Cerebellar cortex (tissue), 1 donor: ENCODE measurements at regions not wholly inside any gene's neighbourhood (a gene's known extent, or its start where the extent isn't known, plus 50 kb on each side); places are given as distances from the start of the nearest gene placed in this dataset.
A peak's percentile ranks its signal among the peaks of the same experiment; 100 is the strongest.

Source experiments
- DNase-seq: peaks from one replicate; pipeline ENCODE4 v3.0.0-alpha.2; 2015; ENCODE audit warnings: low spot score

DNA sequence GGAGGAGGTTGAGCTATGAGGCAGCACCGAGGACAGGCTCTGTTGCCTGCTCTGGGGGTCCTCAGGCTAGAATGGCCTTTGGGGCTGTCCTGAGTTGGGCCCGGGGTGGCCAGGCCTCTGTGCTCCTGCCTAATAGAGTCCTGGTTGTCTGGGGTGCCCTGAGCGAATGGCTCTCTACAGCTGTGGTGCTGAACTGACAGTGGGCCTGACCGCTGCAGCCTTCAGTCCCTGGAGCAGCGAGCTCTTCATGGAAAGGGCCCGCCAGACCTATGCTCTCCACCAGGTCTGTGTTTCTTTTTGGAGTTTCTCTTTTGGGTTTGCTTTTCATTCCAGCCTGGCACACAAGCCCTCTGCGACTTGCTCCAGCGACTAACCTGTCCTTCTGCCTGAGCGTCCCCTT, 679.0 kb upstream of the RAB6C start:
- DNase-seq, result no peak

DNA sequence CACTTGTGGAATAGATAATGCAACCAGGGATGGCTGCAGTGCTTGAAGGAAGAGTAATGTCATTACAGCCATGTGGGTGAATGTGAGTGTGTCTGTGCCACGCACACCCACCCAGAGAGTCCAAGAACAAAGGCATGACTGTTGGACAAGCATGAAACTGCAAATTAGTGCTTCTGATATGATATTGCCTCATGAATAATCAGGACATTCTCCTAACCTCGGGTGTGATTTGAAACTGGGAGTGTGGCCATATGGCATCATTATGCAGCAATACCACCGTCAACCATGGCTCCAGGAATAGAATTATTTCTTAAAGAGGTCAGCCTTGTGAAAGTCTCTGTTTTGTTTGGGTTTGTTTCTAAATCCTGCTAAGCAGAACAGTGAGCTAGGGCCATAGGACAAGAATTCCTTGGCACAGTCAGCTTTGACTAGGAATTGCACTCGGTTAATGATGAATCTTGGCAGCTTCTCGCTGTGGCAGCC, 678.0 kb upstream of the RAB6C start:
- peak; percentile 37 for DNase-seq

DNA sequence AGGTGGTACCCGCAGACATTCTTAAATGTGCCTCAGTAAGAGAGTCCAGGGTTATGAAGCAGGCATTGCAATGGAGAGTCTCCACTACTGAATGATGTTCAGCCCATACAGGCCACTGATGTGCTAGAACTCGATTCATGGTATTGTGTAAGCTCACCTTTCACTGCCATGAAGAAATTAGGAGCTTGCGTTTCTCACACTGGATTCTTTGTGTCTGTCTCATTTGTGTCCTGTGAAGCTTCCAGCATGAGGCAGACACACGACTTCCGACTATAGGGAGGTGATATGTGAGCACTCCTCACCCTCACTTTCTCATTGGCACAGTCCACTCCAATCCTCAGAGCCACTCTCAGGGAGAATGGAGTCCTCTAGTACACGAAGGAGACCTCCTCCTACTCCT, 677.4 kb upstream of the RAB6C start:
- no peak for DNase-seq

DNA sequence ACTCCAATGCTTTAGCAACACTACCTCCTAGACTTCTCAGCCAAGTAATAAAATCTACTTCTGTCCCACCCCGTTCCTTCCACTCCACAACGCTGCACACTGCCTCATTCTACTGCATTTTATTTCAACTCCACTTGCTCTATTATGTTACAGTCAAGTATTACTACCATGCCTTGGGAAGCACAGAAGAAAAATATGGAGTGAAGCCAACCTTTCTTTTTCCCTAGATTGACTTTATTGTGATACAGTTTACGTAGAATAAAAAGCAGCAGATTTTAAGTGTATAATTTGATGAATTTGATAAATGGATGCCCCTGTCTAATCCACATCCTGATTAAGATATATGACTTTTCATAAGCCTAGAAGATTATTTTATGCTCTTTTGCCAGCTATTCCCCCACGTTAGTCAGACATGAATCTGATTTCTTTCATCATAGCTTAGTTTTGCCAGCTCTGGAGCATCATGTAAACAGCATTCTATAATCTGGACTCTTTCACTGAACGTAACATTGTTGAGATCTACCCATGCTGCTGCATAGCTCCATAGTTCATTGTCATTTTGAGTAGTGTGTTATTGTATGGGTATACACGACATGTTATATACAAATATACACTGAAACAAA, 676.8 kb upstream of the RAB6C start:
- no peak for DNase-seq

DNA sequence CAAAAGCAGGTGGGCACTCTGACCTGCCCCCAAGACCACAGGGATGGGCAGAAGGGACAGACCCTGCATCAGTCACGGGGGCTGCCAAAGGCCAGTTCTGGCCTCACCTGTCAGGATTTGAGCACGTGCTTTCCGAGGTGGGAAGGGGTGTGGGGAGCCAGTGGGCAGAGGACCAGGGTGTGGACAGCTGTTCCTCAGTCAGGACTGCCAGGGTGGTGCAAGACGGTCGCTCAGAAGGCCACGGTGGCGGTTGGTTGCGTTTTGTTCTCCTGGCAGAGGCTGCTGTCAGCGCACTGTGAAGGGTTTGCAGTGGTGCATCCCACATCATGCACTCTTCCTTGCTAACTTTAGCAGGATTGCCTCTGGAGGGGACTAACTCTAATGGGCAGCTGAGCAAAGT, 665.3 kb upstream of the RAB6C start:
- DNase-seq, result no peak

DNA sequence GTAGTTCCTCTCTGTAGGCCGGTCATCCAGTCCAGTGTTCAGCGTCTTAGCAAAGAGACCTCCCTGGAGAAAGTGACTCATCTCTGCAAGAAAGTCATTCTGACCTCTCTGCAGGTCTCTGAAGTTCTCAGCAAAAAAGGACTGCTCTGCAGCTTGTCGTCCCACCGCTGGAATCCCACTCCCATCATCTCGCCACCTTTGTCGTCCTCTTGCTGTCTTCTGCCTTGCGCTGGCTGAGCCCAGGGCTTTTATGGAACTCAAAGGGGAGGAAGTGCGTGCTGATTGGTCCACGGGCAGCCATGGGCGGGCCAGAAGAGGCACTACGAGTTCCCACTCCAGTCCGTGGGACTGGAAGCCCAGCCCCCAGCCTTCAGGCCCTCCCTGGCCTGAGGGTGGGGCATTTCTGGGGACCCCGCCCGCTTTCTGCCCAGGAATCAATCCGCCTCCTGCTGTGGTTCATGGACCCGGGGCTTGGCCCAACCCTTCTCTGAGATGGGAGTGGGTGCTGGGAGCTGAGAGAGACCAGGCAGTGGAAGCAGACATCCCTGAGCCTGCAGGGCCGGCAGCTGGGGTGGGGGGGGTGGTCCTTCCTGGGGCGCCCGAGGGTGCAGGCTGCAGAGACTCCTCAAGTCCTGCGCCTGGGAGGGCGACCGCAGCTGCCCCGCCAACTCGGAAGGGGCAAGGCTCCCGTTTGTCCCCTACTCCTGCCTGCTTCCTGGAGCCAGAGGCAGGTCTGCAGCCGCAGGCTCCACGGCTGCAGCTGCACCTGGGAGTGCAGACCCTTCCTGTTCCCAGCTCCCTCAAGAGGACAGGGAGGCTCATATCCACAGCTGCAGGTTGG, 660.7 kb upstream of the RAB6C start:
- DNase-seq, result no peak

DNA sequence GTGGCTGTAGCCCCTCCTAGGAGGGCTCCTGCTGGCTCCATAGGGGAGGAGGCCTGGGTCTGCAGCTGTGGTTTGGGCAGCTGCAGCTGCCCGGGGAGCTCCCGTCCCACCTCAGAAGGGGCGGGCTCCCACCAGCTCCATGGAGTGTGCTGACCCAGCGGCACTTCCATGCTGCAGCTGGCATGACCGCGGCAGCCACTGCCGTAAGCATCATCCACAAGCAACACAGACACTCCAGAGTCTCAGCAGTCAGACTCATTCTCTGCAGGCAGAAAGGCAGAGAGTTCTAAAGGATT, 660.1 kb upstream of the RAB6C start:
- no peak for DNase-seq

DNA sequence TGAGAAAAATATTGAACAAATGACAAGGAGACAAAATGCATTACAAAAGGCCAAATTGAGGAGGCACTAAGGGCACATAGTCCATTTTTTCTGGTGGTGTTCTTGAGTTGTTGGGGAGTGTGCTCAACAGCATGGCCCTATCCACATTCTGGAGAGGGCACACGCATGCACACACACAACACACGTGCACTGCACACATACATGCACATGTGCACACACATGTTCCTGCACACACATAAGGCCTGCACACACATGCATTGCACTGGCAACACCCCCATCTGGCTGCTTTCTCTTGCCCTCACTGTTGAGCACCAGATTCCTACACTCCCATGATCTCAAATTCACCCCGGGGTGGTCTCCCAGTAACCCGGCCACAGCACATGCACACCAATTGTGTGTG, 659.2 kb upstream of the RAB6C start:
- no peak for DNase-seq

DNA sequence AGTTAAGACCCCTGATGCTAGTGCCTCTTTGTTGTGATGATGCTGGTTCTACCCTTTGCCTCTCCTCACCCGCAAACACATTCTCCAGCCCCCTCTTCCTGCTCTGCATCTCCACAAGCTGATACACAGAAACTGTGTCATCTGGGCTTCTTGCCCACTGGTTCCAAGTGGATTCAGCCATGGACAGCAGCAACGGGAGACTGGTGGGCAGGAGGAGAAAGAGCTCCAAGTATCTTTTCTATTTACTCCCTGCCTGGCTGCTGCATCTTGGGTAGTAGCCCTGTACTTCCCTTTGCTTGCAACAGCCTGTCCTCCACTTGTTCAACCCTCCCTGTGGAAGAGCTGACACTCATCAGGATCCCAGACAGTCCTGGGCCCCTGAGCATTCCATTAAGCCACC, 655.1 kb upstream of the RAB6C start:
- DNase-seq, result no peak

DNA sequence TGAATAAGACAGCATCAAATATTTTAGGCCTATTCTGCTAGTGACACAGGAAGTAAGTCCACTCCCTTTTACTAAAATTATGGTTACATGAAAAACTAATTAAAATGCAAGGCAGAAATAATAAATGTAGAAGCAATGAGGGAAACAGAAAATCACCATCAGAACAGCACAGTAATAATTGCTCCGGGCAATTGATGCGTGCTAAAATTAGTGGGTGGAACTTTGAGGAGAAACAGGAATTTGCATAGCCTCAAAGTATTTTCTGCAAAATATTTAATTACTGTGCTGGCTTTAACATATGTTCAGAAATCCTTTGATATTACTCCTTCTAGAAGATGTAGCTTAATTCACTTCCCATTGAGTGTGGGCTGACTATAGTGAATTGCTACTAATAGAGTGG, 654.3 kb upstream of the RAB6C start:
- DNase-seq, result no peak

DNA sequence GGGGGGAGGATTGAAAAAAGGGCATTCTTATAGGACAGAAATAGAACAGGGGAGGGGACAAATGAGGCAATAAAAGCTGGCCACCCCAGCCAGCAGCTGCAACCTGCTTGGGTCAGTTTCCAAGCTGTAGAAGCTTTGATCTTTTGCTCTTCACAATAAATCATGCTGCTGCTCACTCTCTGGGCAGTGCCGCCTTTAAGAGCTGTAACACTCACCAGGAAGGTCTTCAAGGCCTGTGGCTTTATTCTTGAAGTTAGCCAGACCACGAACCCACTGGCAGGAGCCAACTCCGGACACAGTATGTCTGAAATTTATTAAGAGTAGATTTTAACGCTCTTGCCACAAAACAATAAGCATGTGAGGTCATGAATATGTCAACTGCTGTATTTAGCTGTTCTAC, 649.9 kb upstream of the RAB6C start:
- no peak for DNase-seq

DNA sequence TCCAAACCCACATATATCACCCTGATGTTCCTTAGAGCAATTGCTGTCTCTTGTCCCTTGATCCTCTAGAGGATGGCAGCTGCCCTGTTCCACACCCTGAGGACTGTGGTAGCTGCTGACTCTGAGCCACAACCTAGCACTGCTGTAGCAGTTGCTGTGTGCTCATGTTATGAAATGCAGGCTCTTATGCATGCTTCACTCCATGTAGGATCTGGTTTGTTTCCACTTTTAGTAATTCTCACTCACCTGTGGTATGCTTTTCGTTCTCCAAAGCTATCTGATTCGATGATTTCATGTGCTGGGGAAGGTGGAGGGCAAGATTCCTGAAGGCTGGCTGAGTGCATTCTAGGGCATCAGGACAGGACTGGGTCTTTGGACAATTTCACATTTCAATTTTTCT, 649.0 kb upstream of the RAB6C start:
- no peak for DNase-seq

DNA sequence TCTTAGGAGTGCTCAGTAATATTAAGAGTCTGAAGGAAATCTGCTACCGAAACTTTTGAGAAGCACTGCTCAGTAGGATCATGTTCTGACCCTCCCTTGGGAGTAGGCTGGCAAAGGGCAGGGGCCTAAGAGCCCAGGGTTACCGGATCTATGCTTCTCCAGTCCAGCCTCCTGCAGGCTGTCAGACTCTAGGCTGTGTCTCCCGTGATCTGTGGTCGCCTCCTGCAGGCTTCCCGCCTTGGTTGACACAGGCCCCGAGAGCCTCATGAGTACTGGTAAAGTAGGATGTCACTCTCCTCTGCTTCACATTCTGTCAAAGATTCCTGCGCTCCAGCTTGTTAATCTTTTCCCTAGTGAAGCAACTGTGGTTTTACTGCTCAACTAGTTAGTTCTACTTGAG, 647.8 kb upstream of the RAB6C start:
- no peak for DNase-seq

DNA sequence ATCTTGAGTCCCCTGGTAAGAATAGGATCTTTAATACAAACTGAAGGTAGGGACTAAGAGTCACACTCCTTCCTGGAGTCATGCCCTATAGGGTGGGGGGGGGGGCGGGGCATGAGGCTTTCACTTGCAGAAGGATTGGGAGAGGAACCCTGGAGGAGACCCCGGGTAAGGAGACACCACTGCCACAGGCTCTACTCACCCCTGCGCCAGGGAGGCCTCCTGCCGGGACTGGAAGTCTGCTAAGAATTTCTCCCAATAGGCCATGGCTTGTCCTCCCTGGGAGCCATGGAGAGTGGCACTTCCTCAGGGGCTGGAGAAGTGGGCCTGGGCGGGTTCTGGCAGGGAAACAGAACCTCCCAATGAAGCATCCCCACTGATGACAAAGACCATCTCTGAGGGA, 645.3 kb upstream of the RAB6C start:
- no peak for DNase-seq

DNA sequence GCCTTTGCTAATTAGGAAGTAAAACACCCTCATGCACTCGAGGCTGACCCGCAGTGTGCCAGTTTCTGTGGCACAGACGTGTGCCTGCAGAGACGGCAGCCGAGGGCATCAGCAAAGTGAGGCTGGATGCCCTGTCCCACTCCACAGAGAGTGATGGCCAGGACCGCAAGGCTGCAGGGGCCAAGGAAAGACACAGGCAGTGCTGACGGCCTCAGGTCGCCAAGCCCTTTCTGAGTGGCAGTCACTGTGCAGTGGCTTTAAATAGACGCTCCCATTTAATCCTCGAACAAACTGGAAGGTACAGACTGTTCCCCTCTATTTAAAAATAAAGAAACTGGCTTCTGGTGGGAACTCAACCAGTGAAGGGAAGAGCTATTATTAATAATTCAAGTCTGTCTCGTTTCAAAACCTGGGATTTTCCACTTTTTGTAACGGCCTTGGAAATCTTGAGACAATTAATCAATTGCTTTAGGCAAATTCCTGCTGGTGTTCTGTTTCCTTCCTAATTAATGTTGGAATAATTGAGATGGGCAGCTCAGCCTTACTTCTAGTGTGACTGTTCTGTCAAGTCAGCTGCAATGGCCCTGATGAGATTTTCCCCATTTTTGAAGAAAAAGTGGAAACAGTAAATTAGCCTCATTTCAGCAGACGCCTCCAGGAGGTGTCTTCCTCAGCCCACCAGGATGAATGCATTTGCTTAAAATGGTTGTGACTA, 644.6 kb upstream of the RAB6C start:
- peak; percentile 8 for DNase-seq

DNA sequence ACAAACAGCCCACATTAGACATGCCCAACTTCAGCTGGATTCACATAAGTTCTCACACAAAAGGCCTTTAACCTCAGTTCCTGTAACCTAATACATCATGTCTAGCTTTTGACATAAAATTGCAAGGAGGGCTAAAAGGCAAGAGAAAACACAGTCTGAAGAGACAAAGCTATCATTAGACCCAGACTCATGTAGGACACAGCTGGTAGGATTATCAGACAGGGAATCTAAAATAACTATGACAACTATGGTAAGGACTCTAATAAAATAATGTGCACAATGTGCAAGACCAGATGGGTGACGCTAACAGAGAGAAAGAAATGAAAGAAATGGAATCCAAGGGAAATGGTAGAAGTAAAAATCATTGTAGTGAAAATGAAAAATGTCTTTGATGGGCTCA, 643.2 kb upstream of the RAB6C start:
- no peak for DNase-seq

DNA sequence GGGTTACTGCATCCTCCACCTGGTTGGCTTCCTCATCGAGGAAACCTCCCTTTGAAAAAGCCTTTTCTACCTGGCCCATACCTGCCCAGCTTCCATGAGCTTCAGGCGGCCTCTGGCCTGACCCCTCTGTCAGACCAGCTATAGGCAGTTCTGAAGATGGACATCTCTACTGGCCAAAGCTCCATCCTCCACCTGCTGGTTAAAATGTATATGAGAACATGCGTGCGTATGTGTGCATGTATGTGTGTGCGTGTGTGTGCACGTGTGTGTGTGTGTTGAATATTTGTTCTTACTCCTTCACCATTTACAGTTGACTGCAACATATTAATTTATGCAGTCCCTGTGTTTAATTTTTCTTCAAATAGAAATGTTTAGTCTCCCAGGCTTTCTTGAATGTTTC, 642.4 kb upstream of the RAB6C start:
- no peak for DNase-seq

DNA sequence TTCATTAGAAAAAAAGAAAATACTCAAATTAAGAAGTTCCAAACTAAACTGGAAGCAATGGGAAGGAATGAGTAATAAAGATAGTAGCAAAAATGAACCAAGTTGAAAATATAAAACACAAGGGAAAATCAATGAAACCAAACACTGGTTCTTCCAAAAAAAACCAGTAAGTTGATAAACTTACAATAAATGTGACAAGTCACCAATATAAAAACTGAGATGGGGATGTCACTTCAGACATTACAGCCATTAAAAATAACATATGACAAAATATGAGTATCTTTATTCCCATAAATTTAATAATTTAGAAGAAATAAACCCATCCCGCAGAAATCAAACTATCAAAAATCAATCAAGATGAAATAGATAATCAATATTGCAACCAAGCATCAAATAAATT, 633.9 kb upstream of the RAB6C start:
- no peak for DNase-seq

DNA sequence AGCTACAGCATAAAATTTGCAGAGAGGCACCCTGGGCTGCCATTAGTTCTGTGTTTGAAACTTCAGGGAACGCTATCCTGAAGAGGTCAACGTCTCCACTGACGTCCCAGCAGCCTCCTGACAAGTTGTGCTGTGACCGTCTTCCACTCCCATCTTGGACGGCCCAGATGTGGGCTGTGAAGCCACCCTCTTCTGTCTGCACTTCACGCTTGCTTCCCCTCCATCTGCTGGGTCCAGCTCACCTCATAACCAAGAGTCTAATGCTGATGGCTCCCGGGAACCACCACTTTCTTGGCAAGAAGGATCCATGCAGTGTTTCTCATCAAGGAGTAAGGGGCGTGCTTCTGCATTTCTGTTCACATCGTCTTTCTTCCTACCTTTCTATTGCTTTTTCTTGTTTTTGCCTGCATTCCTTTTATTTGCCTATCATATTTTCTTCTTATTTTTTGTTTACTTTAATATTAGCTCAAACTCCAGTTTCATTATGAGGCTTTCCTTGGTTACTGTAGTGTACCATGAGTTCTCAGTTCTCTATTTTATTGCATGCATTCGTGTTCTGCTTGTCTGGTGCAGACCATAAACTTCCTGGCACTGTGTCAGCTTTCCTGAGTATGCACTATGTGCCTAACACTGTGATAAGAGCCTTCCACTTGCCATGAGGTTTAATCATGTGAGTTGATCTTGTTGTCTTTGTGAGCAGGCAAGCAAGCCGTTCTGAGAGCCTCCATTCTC, 631.8 kb upstream of the RAB6C start:
- DNase-seq, result no peak

DNA sequence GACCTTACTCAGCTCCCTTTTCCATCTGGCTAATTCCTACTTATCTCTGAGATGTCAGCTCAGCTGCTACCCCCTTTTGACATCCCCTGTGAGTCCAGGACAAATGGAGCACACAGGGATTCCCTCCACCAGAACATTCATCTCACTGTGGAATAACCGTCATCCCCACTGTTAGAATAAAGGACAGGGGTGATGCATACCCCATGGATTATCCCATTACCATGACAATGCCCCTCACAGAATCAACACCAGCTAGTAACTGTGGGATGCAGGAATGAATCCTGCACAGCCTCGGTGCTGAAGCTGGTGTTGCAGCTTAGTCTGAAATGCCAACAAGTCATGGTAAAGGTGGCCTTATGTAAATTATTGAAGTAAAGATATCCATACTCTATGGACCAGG, 624.8 kb upstream of the RAB6C start:
- no peak for DNase-seq

DNA sequence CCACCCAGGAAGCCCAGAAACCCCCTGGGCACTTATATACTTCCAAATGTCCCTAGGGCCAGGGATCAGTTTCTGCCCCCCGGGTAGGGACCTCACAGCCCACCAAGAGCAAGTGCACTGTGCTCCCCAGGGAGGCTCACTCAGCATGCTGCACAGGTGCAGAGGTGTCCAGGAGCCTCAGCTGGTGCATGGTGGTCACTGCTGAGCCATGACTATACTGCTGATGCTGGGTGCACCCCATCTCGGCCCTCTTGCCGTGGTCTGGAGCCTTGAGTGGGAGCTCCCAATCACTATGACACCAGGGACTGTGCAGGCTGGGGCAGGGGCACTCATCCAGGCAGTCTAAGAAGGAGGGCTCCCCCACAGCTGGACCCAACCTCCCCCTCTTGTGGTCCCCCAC, 617.8 kb upstream of the RAB6C start:
- DNase-seq, result no peak

DNA sequence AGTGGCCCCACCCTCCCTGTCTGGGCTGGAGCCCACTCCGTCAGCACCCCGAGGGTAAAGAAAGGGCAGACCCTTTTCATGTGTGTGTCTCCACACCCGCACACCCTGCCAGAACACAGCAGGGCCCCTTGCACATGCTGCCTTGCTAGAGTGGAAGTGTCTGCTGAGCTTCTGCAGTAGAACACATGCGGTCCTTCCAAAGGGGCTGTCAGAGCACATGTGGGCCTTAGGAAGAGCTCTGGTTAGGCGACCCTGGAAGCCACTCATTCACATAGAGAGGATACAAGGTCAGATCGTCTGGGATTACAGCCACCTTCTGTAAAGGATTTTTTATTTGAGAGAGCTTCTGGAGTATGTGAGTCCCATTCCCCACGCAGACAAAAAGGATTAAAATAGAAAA, 613.2 kb upstream of the RAB6C start:
- DNase-seq, result no peak

DNA sequence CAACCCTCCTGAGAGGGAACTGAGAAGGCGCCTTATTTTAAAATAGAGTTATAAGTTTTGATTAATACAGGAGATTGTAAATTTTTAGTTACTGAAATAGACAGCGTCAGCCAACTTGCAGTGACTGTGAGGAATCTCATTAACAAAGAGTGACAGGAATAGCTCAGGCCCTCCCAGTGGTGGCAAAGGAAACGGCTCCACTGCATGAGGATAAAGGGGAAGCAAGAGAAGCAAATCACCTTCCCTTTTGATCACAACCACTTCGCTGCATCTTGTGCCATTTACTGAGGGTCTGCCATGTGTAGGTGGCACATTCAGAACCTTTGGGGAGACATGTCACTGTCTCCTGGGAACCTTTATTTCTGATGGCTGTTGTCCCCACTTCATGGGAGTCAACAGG, 612.4 kb upstream of the RAB6C start:
- DNase-seq, result no peak
